ENCODE measurements at regions not wholly inside any gene's neighbourhood (a gene's known extent, or its start where the extent isn't known, plus 50 kb on each side); places are given as distances from the start of the nearest gene placed in this dataset.
"Not testable (repeated sequence)": the region's sequence is repeated elsewhere in the genome, so short reads cannot be mapped to it uniquely, and the experiment has no call there.

GRCh38 chr6:121633309-121633708 is 197.9 kb downstream of the GJA1 start:
- DNase-seq (no peak), ATAC-seq (no peak)
- H3K4me1 ChIP-seq: no peaks in the 10 kb centered on the region
- no peak overlapping the region for H3K4me3 ChIP-seq
- no peaks in the 10 kb centered on the region for H3K9me3 ChIP-seq
- H3K27me3 ChIP-seq: no peaks in the 10 kb centered on the region
- no peak overlapping the region for H3K27ac ChIP-seq
- TF ChIP-seq POLR2A (IDR thresholded peaks at IDR 0.05) (no peak), CTCF (IDR thresholded peaks at IDR 0.05 in 4 of 5, conservative IDR thresholded peaks at IDR 0.05 in 1 of 5) (no peak)
- H3K36me3 ChIP-seq: no peaks in the 10 kb centered on the region
- in situ Hi-C loops (cut with MboI; ENCODE audit: low sequenced_read_pairs in 4 of 4): no loop called here
- intact Hi-C loops (cut with DNase I; ENCODE audit: low total_unique reads): no loop called here

GRCh38 chr6:121634586-121634985 is 199.1 kb downstream of the GJA1 start:
- H3K4me1 ChIP-seq; ATAC-seq; in situ Hi-C loops (cut with MboI; ENCODE audit: low sequenced_read_pairs in 4 of 4); DNase-seq; H3K36me3 ChIP-seq; H3K27ac ChIP-seq; H3K27me3 ChIP-seq; intact Hi-C loops (cut with DNase I; ENCODE audit: low total_unique reads); H3K4me3 ChIP-seq; H3K9me3 ChIP-seq: not testable (repeated sequence)

GRCh38 chr6:121635355-121635754 is 199.9 kb downstream of the GJA1 start:
- no peaks in the 10 kb centered on the region for H3K9me3 ChIP-seq
- no peaks in the 10 kb centered on the region for H3K4me1 ChIP-seq
- in situ Hi-C loops (cut with MboI; ENCODE audit: low sequenced_read_pairs in 4 of 4) (no loop called here), intact Hi-C loops (cut with DNase I; ENCODE audit: low total_unique reads) (no loop called here)
- H3K4me3 ChIP-seq: no peak overlapping the region
- no peak for ATAC-seq
- no peaks in the 10 kb centered on the region for H3K27me3 ChIP-seq
- TF ChIP-seq CTCF (IDR thresholded peaks at IDR 0.05 in 4 of 5, conservative IDR thresholded peaks at IDR 0.05 in 1 of 5) (no peak), POLR2A (IDR thresholded peaks at IDR 0.05) (no peak)
- H3K36me3 ChIP-seq: no peaks in the 10 kb centered on the region
- DNase-seq: no peak
- H3K27ac ChIP-seq: no peak overlapping the region

- H3K4me1 ChIP-seq; H3K27me3 ChIP-seq; DNase-seq; H3K4me3 ChIP-seq; H3K27ac ChIP-seq; in situ Hi-C loops (cut with MboI; ENCODE audit: low sequenced_read_pairs in 4 of 4); ATAC-seq; intact Hi-C loops (cut with DNase I; ENCODE audit: low total_unique reads); H3K36me3 ChIP-seq; H3K9me3 ChIP-seq: not testable (repeated sequence)
Measured at GRCh38 chr6:121636217-121636616, 200.8 kb downstream of the GJA1 start.

- in situ Hi-C loops (cut with MboI; ENCODE audit: low sequenced_read_pairs in 4 of 4) (no loop called here), intact Hi-C loops (cut with DNase I; ENCODE audit: low total_unique reads) (no loop called here)
- H3K9me3 ChIP-seq: no peaks in the 10 kb centered on the region
- no peak overlapping the region for H3K27ac ChIP-seq
- no peaks in the 10 kb centered on the region for H3K36me3 ChIP-seq
- ATAC-seq (no peak), DNase-seq (no peak)
- H3K4me1 ChIP-seq: no peaks in the 10 kb centered on the region
- H3K27me3 ChIP-seq: no peaks in the 10 kb centered on the region
- no peak overlapping the region for H3K4me3 ChIP-seq
- TF ChIP-seq POLR2A (IDR thresholded peaks at IDR 0.05) (no peak), CTCF (IDR thresholded peaks at IDR 0.05 in 4 of 5, conservative IDR thresholded peaks at IDR 0.05 in 1 of 5) (no peak)
Measured at GRCh38 chr6:121639021-121639420, 203.6 kb downstream of the GJA1 start.

GRCh38 chr6:121641158-121641557 is 205.7 kb downstream of the GJA1 start:
- no peak for TF ChIP-seq POLR2A (IDR thresholded peaks at IDR 0.05)
- Histone ChIP-seq H3K9me3 (no peaks in the 10 kb centered on the region), H3K36me3 (no peaks in the 10 kb centered on the region), H3K4me1 (no peaks in the 10 kb centered on the region), H3K27ac (no peak overlapping the region), H3K27me3 (no peaks in the 10 kb centered on the region), H3K4me3 (no peak overlapping the region)
- intact Hi-C loops (cut with DNase I; ENCODE audit: low total_unique reads): no loop called here
- ATAC-seq (no peak), DNase-seq (no peak)
- in situ Hi-C loops (cut with MboI; ENCODE audit: low sequenced_read_pairs in 4 of 4): no loop called here
